HG03354 (cell line): ENCODE measurements at regions not wholly inside any gene's neighbourhood (a gene's known extent, or its start where the extent isn't known, plus 50 kb on each side); places are given as distances from the start of the nearest gene placed in this dataset.
"Not testable (repeated sequence)": the region's sequence is repeated elsewhere in the genome, so short reads cannot be mapped to it uniquely, and the experiment has no call there.

Source experiments
- ATAC-seq: cut with Tn5 transposase; IDR thresholded peaks from one replicate; pipeline ENCODE4 v1.9.1; 2021; ENCODE audit warnings: mild to moderate bottlenecking; ENCODE audit not compliant: unreplicated experiment, poor library complexity, severe bottlenecking

GRCh38 chr6:100322886-100323285, 141.8 kb downstream of the SIM1 start:
- ATAC-seq, result no peak

- ATAC-seq, result no peak
These were observed 144.0 kb downstream of the SIM1 start for GRCh38 chr6:100320686-100321085.

- ATAC-seq, result no peak
These were observed 147.7 kb downstream of the SIM1 start for GRCh38 chr6:100317031-100317430.

GRCh38 chr6:100314186-100314585, 150.5 kb downstream of the SIM1 start:
- ATAC-seq, result no peak

- ATAC-seq, result no peak
These were observed 152.9 kb downstream of the SIM1 start for GRCh38 chr6:100311707-100312251.

GRCh38 chr6:100309174-100309573, 155.5 kb downstream of the SIM1 start:
- ATAC-seq, result no peak

GRCh38 chr6:100307561-100307960, 157.2 kb downstream of the SIM1 start:
- ATAC-seq, result no peak

GRCh38 chr6:100305209-100305869, 159.4 kb downstream of the SIM1 start:
- no peak for ATAC-seq

- no peak for ATAC-seq
These were observed 160.1 kb downstream of the SIM1 start for GRCh38 chr6:100304575-100304974.

- ATAC-seq, result no peak
These were observed 163.0 kb downstream of the SIM1 start for GRCh38 chr6:100301731-100302130.

- ATAC-seq, result no peak
These were observed 164.4 kb downstream of the SIM1 start for GRCh38 chr6:100300221-100300736.

- ATAC-seq, result no peak
These were observed 167.7 kb downstream of the SIM1 start for GRCh38 chr6:100296810-100297544.

- not testable (repeated sequence) for ATAC-seq
These were observed 169.5 kb downstream of the SIM1 start for GRCh38 chr6:100295172-100295571.

- no peak for ATAC-seq
These were observed 175.4 kb downstream of the SIM1 start for GRCh38 chr6:100289285-100289684.

- no peak for ATAC-seq
These were observed 176.4 kb downstream of the SIM1 start for GRCh38 chr6:100288311-100288710.

GRCh38 chr6:100283285-100283684, 181.4 kb downstream of the SIM1 start:
- ATAC-seq, result no peak

GRCh38 chr6:100281471-100281901, 183.2 kb downstream of the SIM1 start:
- ATAC-seq, result no peak

- ATAC-seq, result no peak
These were observed 188.2 kb downstream of the SIM1 start for GRCh38 chr6:100276311-100277057.

GRCh38 chr6:100274147-100274546, 190.6 kb downstream of the SIM1 start:
- no peak for ATAC-seq

- no peak for ATAC-seq
These were observed 193.1 kb downstream of the SIM1 start for GRCh38 chr6:100271625-100272024.
